H9 (cell line): ENCODE measurements at regions not wholly inside any gene's neighbourhood (a gene's known extent, or its start where the extent isn't known, plus 50 kb on each side); places are given as distances from the start of the nearest gene placed in this dataset.

ENCODE experiments used
- DNase-seq: peaks from one replicate; pipeline ENCODE4 v3.0.0-alpha.2; 2017
- H2AFZ ChIP-seq: one replicate; pipeline ENCODE4 v1.6.1; 2013; ENCODE audit warnings: mild to moderate bottlenecking, low read length, control low read depth, moderate library complexity
- H2AK5ac ChIP-seq: 2 replicates; pipeline ENCODE4 v1.6.1; 2013; ENCODE audit warnings: low read length, control low read depth, mixed read lengths; ENCODE audit not compliant: insufficient read length
- H2BK120ac ChIP-seq: one replicate; pipeline ENCODE4 v1.6.1; 2013; ENCODE audit warnings: low read depth, mild to moderate bottlenecking, low read length, control low read depth, inconsistent platforms; ENCODE audit not compliant: poor library complexity, severe bottlenecking
- H2BK12ac ChIP-seq: 2 replicates; pipeline ENCODE4 v1.6.1; 2013; ENCODE audit warnings: low read length, control low read depth, mixed read lengths, low read depth; ENCODE audit not compliant: insufficient read length
- H2BK15ac ChIP-seq: 2 replicates; pipeline ENCODE4 v1.6.1; 2013; ENCODE audit warnings: low read depth, low read length, control low read depth
- H2BK20ac ChIP-seq: one replicate; pipeline ENCODE4 v1.6.1; 2013; ENCODE audit warnings: low read depth, mild to moderate bottlenecking, low read length, control low read depth, inconsistent platforms; ENCODE audit not compliant: poor library complexity, severe bottlenecking
- H2BK5ac ChIP-seq: 2 replicates; pipeline ENCODE4 v1.6.1; 2013; ENCODE audit warnings: low read length, control low read depth, mixed read lengths; ENCODE audit not compliant: insufficient read length
- H3K14ac ChIP-seq: 2 replicates; pipeline ENCODE4 v1.6.1; 2013; ENCODE audit warnings: low read length, control low read depth; ENCODE audit not compliant: insufficient read depth
- H3K18ac ChIP-seq: 2 replicates; pipeline ENCODE4 v1.6.1; 2013; ENCODE audit warnings: low read depth, mild to moderate bottlenecking, mixed read lengths, low read length, control low read depth; ENCODE audit not compliant: insufficient read length
- H3K23ac ChIP-seq: 2 replicates; pipeline ENCODE4 v1.6.1; 2013; ENCODE audit warnings: low read length, control low read depth, mixed read lengths, low read depth; ENCODE audit not compliant: insufficient read length
- H3K23me2 ChIP-seq: 2 replicates; pipeline ENCODE4 v1.6.1; 2013; ENCODE audit warnings: low read depth, mild to moderate bottlenecking, mixed read lengths, low read length, control low read depth; ENCODE audit not compliant: insufficient read length, poor library complexity, severe bottlenecking
- H3K27ac ChIP-seq: 2 replicates; pipeline ENCODE4 v1.5.1; 2013; ENCODE audit warnings: low read length, control low read depth, mixed read lengths, low read depth; ENCODE audit not compliant: insufficient read length
- H3K27me3 ChIP-seq: 2 replicates; pipeline ENCODE4 v1.6.1; 2013; ENCODE audit warnings: low read length, control low read depth, inconsistent platforms; ENCODE audit not compliant: insufficient read depth
- H3K4ac ChIP-seq: 2 replicates; pipeline ENCODE4 v1.6.1; 2013; ENCODE audit warnings: low read depth, mild to moderate bottlenecking, control low read depth, inconsistent platforms, low read length, moderate library complexity
- H3K4me1 ChIP-seq: 2 replicates; pipeline ENCODE4 v1.6.1; 2013; ENCODE audit warnings: low read length, control low read depth, inconsistent platforms; ENCODE audit not compliant: insufficient read depth
- H3K4me2 ChIP-seq: 2 replicates; pipeline ENCODE4 v1.6.1; 2013; ENCODE audit warnings: low read length, control low read depth, mixed read lengths; ENCODE audit not compliant: insufficient read length, insufficient read depth
- H3K56ac ChIP-seq: 2 replicates; pipeline ENCODE4 v1.6.1; 2013; ENCODE audit warnings: low read depth, mild to moderate bottlenecking, mixed read lengths, low read length, control low read depth; ENCODE audit not compliant: insufficient read length
- H3K79me1 ChIP-seq: 2 replicates; pipeline ENCODE4 v1.6.1; 2013; ENCODE audit warnings: low read depth, mild to moderate bottlenecking, moderate library complexity, low read length, control low read depth, inconsistent platforms; ENCODE audit not compliant: insufficient read depth, poor library complexity, severe bottlenecking
- H3K79me2 ChIP-seq: 2 replicates; pipeline ENCODE4 v1.6.1; 2013; ENCODE audit warnings: low read length, control low read depth, inconsistent platforms; ENCODE audit not compliant: insufficient read depth
- H3K9ac ChIP-seq: 2 replicates; pipeline ENCODE4 v1.6.1; 2013; ENCODE audit warnings: low read length, control low read depth, mixed read lengths; ENCODE audit not compliant: insufficient read length; ENCODE audit errors: extremely low read depth
- H3K9me3 ChIP-seq: one replicate; pipeline ENCODE4 v1.6.1; 2013; ENCODE audit warnings: low read depth, low read length, inconsistent platforms; ENCODE audit not compliant: control insufficient read depth
- H3T11ph ChIP-seq: one replicate; pipeline ENCODE4 v1.6.1; 2013; ENCODE audit warnings: mild to moderate bottlenecking, low read length, control low read depth, inconsistent platforms
- H4K20me1 ChIP-seq: one replicate; pipeline ENCODE4 v1.6.1; 2013; ENCODE audit not compliant: control insufficient read depth, insufficient read length, insufficient read depth
- H4K5ac ChIP-seq: 2 replicates; pipeline ENCODE4 v1.6.1; 2013; ENCODE audit warnings: low read depth, mild to moderate bottlenecking, mixed read lengths, low read length, control low read depth; ENCODE audit not compliant: insufficient read length
- H4K8ac ChIP-seq: replicated peaks from 2 replicates; pipeline ENCODE4 v1.6.1; 2013; ENCODE audit warnings: low read length, control low read depth, mixed read lengths, low read depth; ENCODE audit not compliant: insufficient read length
- H4K91ac ChIP-seq: 2 replicates; pipeline ENCODE4 v1.6.1; 2013; ENCODE audit warnings: low read depth, mild to moderate bottlenecking, moderate library complexity, mixed read lengths, low read length, control low read depth; ENCODE audit not compliant: insufficient read length
- H3K27ac Mint-ChIP-seq, 3 experiments: 2 replicates in 2 of 3; 3 replicates in 1 of 3; pipeline ENCODE4 v1.8.0; 2020 to 2021; ENCODE audit warnings: mixed read lengths in 3 of 3, mild to moderate bottlenecking in 1 of 3, moderate library complexity in 1 of 3
- H3K27me3 Mint-ChIP-seq: 2 replicates; pipeline ENCODE4 v1.8.0; 2021; ENCODE audit warnings: low read depth, mild to moderate bottlenecking, moderate library complexity, mixed read lengths
- H3K36me3 Mint-ChIP-seq, 3 experiments: 2 replicates in 2 of 3; 3 replicates in 1 of 3; pipeline ENCODE4 v1.8.0; 2020 to 2021; ENCODE audit warnings: low read depth in 3 of 3, mixed read lengths in 3 of 3; ENCODE audit not compliant: insufficient read depth in 1 of 3
- H3K4me1 Mint-ChIP-seq, 2 experiments: 2 replicates each; pipeline ENCODE4 v1.8.0; 2020; ENCODE audit warnings: mixed read lengths in 2 of 2
- H3K4me3 Mint-ChIP-seq, 2 experiments: 2 replicates in 1 of 2; 3 replicates in 1 of 2; pipeline ENCODE4 v1.8.0; 2020 to 2021; ENCODE audit warnings: mild to moderate bottlenecking in 2 of 2, mixed read lengths in 2 of 2, moderate library complexity in 1 of 2
- H3K9me3 Mint-ChIP-seq, 2 experiments: 2 replicates in 1 of 2; 3 replicates in 1 of 2; pipeline ENCODE4 v1.8.0; 2020; ENCODE audit warnings: mild to moderate bottlenecking in 2 of 2, mixed read lengths in 2 of 2, moderate library complexity in 1 of 2
- CTCF ChIP-seq: fragments of 200-600 bp; sonication (generic); conservative IDR thresholded peaks from 3 replicates; pipeline ENCODE4 v1.8.0; 2021; ENCODE audit warnings: antibody characterized with exemption, mild to moderate bottlenecking
- WGBS: extraction: QIAGEN DNeasy Blood & Tissue Kit; methylation state at CpG from one replicate; pipeline ENCODE4 v1.1.7; 2013; ENCODE audit warnings: missing lambda C conversion rate, low lambda C conversion rate, mixed read lengths; ENCODE audit not compliant: insufficient read length; ENCODE audit errors: extremely low coverage; 5-methylcytosine and 5-hydroxymethylcytosine counted together

GRCh38 chr1:193427524-193427923 lies 241.1 kb upstream of the B3GALT2 start:
- Histone ChIP-seq H4K5ac (no peak overlapping the region), H3K18ac (no peak overlapping the region), H3K14ac (no peak overlapping the region), H3K9ac (no peak overlapping the region), H3K27me3 (no peaks in the 10 kb centered on the region), H4K8ac (no peak overlapping the region), H2BK12ac (no peak overlapping the region), H3T11ph (no peak overlapping the region), H3K9me3 (peaks cover 4% of the 10 kb centered on the region), H3K4me2 (no peak overlapping the region), H4K91ac (no peak overlapping the region), H2AK5ac (no peak overlapping the region), H3K27ac (no peak overlapping the region), H2BK5ac (no peak overlapping the region), H3K4me1 (no peaks in the 10 kb centered on the region), H3K56ac (no peak overlapping the region), H4K20me1 (no peaks in the 10 kb centered on the region), H3K79me1 (no peaks in the 10 kb centered on the region), H3K23ac (no peak overlapping the region), H2BK120ac (no peak overlapping the region), H2BK15ac (no peak overlapping the region), H2AFZ (no peak overlapping the region), H3K79me2 (no peaks in the 10 kb centered on the region), H3K23me2 (no peaks in the 10 kb centered on the region), H2BK20ac (no peak overlapping the region), H3K4ac (no peak overlapping the region)
- no peak overlapping the region for H3K27ac Mint-ChIP-seq
- H3K9me3 Mint-ChIP-seq: peaks cover 13 to 14% of the 10 kb centered on the region in 2 experiments
- peaks cover 2 to 15% of the 10 kb centered on the region in 2 experiments; a peak in 3 of 4 replicates for H3K4me1 Mint-ChIP-seq
- peaks cover 6 to 9% (median 8%) of the 10 kb centered on the region in 3 experiments for H3K36me3 Mint-ChIP-seq
- no peak for DNase-seq
- no peak for TF ChIP-seq CTCF
- H3K4me3 Mint-ChIP-seq: no peak overlapping the region
- no CpG with 5 or more reads among the region's 2 CpGs for WGBS
- no peaks in the 10 kb centered on the region for H3K27me3 Mint-ChIP-seq
